ENCODE measurements at regions not wholly inside any gene's neighbourhood (a gene's known extent, or its start where the extent isn't known, plus 50 kb on each side); places are given as distances from the start of the nearest gene placed in this dataset.

GRCh38 chr13:63551731-63552130 lies 2136.1 kb upstream of the PCDH20 start:
- Histone ChIP-seq H3K4me1 (ENCODE audit: control insufficient read depth, insufficient read depth, low read length) (no peaks in the 10 kb centered on the region), H3K9ac (ENCODE audit: low read depth, low read length) (no peak overlapping the region), H3K27ac (ENCODE audit: insufficient read depth, low read length) (no peak overlapping the region), H3K56ac (ENCODE audit: extremely low read depth, insufficient read depth, low read length) (no peak overlapping the region), H2BK120ac (ENCODE audit: low read depth, low read length) (no peak overlapping the region), H2BK15ac (ENCODE audit: low read depth, low read length) (no peak overlapping the region), H3K4ac (ENCODE audit: low read depth, low read length) (no peak overlapping the region), H4K91ac (ENCODE audit: insufficient read depth, low read depth, low read length) (no peak overlapping the region), H3K9me1 (ENCODE audit: insufficient read depth, low read length) (no peaks in the 10 kb centered on the region), H3K4me3 (ENCODE audit: insufficient read depth, low read depth, low read length) (no peak overlapping the region), H3K36me3 (ENCODE audit: control insufficient read depth, insufficient read depth, low read length) (no peaks in the 10 kb centered on the region), H3K27me3 (ENCODE audit: control insufficient read depth, insufficient read depth, low read length) (no peaks in the 10 kb centered on the region), H3K9me3 (ENCODE audit: control insufficient read depth, insufficient read depth, low read length) (no peaks in the 10 kb centered on the region), H2AK5ac (ENCODE audit: low read depth, low read length) (no peak overlapping the region), H2BK20ac (ENCODE audit: low read depth, low read length) (no peak overlapping the region), H2AK9ac (replicated peaks; ENCODE audit: low read depth, low read length, poor library complexity) (no peak overlapping the region), H4K20me1 (ENCODE audit: insufficient read depth, low read length) (no peaks in the 10 kb centered on the region), H2AFZ (replicated peaks; ENCODE audit: low read length, poor library complexity) (no peak overlapping the region), H3K18ac (ENCODE audit: low read depth, low read length) (no peak overlapping the region), H4K8ac (ENCODE audit: low read depth in 2 of 2, low read length in 2 of 2) (no peak overlapping the region), H2BK5ac (ENCODE audit: low read depth, low read length, poor library complexity, severe bottlenecking) (no peak overlapping the region), H3K23ac (ENCODE audit: low read depth, low read length) (no peak overlapping the region), H3K14ac (replicated peaks; ENCODE audit: low read depth, low read length) (no peak overlapping the region), H3K79me1 (ENCODE audit: low read depth in 1 of 2, low read length in 2 of 2) (no peaks in the 10 kb centered on the region), H4K5ac (ENCODE audit: low read depth, low read length) (no peak overlapping the region), H3K4me2 (ENCODE audit: low read depth, low read length) (no peak overlapping the region)
- TF ChIP-seq MAZ (IDR thresholded peaks at IDR 0.05; ENCODE audit: borderline replicate concordance, low read depth, low read length) (no peak), MAFK (IDR thresholded peaks at IDR 0.05; ENCODE audit: low read depth, low read length) (no peak), FOS (IDR thresholded peaks at IDR 0.05; ENCODE audit: low read depth, low read length) (no peak), USF2 (IDR thresholded peaks at IDR 0.05; ENCODE audit: low read depth, low read length) (no peak), NFE2L2 (IDR thresholded peaks at IDR 0.05; ENCODE audit: low read depth, low read length) (no peak), CHD1 (IDR thresholded peaks at IDR 0.05; ENCODE audit: low read depth, low read length) (no peak), ELK1 (IDR thresholded peaks at IDR 0.05; ENCODE audit: borderline replicate concordance, low read depth, low read length) (no peak), RCOR1 (IDR thresholded peaks at IDR 0.05; ENCODE audit: insufficient replicate concordance, low read length) (no peak), SMC3 (IDR thresholded peaks at IDR 0.05; ENCODE audit: low read depth, low read length) (no peak)
- dilution Hi-C loops (cut with HindIII; ENCODE audit: low sequenced_read_pairs, unreplicated experiment) = no loop called here
- in situ Hi-C loops (cut with MboI; ENCODE audit: low sequenced_read_pairs) = no loop called here
- CTCF ChIA-PET = no interaction called here
- POLR2A ChIA-PET (ENCODE audit: unreplicated experiment) = no interaction called here
- intact Hi-C loops (cut with micrococcal nuclease) = no loop called here
- DNase-seq (no peak), ATAC-seq (ENCODE audit: low read depth) (no peak)
- no CpG with 5 or more reads among the region's 3 CpGs for WGBS, 2 experiments (ENCODE audit: extremely low coverage in 2 of 2, insufficient read length in 1 of 2)
- BruUV-seq (replicated peaks) = no TSS peak
